GM12892 (cell line): ENCODE measurements at regions not wholly inside any gene's neighbourhood (a gene's known extent, or its start where the extent isn't known, plus 50 kb on each side); places are given as distances from the start of the nearest gene placed in this dataset.
"Not testable (repeated sequence)": the region's sequence is repeated elsewhere in the genome, so short reads cannot be mapped to it uniquely, and the experiment has no call there.

ENCODE experiments used
- DNase-seq: peaks from one replicate; pipeline ENCODE4 v3.0.0; 2011; ENCODE audit not compliant: insufficient read length
- FAIRE-seq: peaks from 2 replicates; lab custom pipeline; 2011; peaks lifted over from hg19 to GRCh38; lab: Jason Lieb, UNC
- POLR2A ChIP-seq: IDR thresholded peaks from 2 replicates; pipeline ENCODE4 v1.6.1; 2011; ENCODE audit warnings: low read depth, low read length, control low read depth
- POLR2AphosphoS5 ChIP-seq: IDR thresholded peaks from 2 replicates; pipeline ENCODE4 v1.6.1; 2011; ENCODE audit warnings: low read depth, low read length, control low read depth
- TAF1 ChIP-seq: IDR thresholded peaks from 2 replicates; pipeline ENCODE4 v1.6.1; 2011; ENCODE audit warnings: low read depth, mild to moderate bottlenecking, control low read depth, low read length, borderline replicate concordance

DNA sequence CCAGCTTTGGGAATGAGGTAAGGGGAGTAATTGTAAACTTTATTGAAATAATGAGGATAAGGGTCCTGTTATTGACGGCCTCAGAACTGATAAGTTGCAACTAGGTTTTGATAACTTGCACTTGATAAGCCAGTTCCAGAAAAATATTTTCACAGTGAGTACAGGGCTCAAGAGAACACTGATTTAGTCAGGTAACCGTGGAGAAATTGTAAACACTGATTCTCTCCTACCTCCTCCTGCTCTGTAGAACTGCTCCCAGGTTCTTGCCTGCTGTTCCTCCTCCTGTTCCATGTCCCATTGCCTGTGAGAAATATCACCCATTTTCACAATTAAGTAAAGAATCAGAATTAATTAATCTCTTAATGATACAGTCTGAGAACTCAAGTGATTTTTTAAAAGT is 55.0 kb upstream of the CXXC4 start:
- TF ChIP-seq TAF1 (no peak), POLR2A (no peak), POLR2AphosphoS5 (no peak)
- FAIRE-seq (no peak), DNase-seq (no peak)

DNA sequence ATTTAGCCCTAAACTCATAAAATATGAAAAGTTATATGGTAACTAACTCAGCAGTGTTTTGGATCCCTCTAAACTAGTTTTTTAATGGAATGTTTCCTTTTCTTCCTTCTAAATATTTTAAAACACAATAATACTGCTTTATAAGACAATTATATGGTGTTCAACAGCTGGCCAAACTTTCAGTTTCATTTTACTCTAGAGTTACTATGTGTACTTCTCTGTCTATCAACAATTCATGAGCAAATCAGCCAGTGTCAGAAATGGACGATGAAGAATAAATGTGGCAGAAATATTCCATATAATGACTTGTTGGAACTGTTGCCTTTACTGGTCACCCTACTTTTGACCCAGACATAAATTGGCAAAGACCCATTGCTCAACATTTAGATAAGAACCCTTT is 64.8 kb upstream of the CXXC4 start:
- TF ChIP-seq TAF1 (no peak), POLR2A (no peak), POLR2AphosphoS5 (no peak)
- FAIRE-seq (no peak), DNase-seq (no peak)

DNA sequence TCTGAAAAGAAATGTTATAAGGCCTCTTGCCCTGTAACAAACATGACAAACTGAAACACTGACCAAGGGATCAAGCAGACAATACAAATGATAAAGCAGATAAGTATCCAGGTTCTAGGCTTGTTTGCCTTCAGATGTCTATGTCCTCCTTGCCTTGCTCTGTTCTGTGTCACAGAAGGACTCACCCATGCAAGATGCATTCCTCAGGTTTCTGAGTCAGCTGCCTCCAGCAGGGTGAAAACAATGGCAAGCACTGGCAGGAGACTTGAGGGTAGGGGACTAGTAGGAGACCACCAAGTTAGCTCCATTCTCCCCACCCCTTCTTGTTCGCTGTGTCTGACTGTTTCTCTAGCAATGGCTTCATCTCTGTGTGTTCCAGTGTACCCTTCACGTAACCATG is 76.6 kb upstream of the CXXC4 start:
- TF ChIP-seq POLR2A (no peak), POLR2AphosphoS5 (no peak), TAF1 (no peak)
- no peak for DNase-seq
- FAIRE-seq = no peak

DNA sequence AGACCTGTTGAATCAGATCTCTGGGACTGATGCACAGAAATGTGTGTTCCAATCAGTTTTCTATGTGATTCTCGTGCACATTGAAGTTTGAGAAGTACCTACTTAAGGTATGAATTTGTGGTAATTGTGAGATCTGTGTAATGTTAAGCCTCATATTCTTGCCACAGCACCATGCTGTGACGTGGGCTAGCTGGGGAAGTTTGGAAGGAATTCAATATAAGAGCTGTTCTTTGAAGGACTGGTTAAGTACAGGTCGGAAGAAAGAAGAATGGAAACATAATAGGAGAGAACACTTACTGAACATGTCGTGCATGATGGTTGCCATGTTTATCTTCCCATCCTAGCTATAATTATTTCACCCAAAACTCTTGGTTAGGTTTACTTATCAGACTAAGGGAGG is 79.7 kb upstream of the CXXC4 start:
- no peak for DNase-seq
- TF ChIP-seq TAF1 (no peak), POLR2A (no peak), POLR2AphosphoS5 (no peak)
- no peak for FAIRE-seq

DNA sequence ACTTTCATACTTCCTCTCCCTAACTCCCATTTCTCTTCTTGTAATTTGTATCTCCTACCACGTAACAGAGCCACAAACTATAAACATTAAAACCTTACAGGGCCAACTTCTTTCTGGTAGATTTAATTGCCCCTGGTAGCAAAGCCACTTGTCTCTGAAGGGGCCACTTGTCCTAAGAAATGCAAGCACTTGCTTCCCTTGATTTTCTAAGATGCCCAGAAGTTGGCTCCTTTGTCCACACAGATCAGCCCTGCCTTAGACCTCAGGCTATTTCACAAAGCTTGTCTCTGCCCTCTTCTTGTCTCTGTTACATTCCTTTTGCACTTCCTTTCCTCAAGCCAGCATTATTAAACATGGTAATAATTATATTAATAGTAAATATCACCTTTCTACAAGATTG is 80.6 kb upstream of the CXXC4 start:
- TF ChIP-seq POLR2AphosphoS5 (no peak), TAF1 (no peak), POLR2A (no peak)
- DNase-seq (no peak), FAIRE-seq (no peak)

DNA sequence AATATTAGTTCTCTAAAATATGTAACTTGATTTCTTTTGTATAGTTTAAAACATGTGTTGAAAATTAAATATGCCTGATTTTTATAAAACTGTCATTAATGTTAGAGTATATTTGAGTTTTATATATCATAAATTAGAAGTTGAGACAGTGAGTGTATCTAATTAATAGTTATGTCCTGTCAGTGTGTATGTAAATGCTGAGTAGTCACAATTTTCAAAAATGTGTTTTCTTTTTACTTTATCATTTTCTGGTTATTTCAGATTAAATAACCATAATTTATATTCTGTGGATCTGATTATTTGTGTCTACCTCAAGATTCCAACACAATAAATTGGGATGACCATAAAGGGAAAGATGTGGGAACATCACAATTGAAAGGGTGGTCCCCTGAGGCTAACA is 82.7 kb upstream of the CXXC4 start:
- FAIRE-seq (no peak), DNase-seq (no peak)
- TF ChIP-seq POLR2AphosphoS5 = no peak
- no peak for TF ChIP-seq POLR2A
- TF ChIP-seq TAF1 = no peak

DNA sequence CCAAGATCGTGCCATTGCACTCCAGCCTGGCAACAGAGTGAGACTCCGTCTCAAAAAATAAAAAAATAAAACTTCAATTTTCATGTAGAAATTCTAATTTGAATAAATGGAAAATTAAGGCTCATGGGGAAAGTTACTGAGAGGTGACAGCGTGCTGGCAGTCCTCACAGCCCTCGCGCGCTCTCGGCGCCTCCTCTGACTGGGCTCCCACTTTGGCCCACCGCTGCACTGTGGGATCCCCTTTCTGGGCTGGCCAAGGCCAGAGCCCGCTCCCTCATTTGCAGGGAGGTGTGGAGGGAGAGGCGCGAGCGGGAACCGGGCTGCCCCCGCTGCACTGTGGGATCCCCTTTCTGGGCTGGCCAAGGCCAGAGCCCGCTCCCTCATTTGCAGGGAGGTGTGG is 86.8 kb upstream of the CXXC4 start:
- not testable (repeated sequence) for DNase-seq

DNA sequence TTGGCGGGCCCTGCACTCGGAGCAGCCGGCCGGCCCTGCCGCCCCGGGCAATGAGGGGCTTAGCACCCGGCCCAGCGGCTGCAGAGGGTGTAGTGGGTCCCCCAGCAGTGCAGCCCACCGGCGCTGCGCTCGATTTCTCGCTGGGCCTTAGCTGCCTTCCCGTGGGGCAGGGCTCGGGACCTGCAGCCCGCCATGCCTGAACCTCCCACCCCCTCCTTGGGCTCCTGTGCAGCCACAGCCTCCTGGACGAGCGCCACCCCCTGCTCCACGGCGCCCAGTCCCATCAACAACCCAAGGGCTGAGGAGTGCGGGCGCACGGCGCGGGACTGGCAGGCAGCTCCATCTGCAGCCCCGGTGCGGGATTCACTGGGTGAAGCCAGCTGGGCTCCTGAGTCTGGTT is 87.4 kb upstream of the CXXC4 start:
- FAIRE-seq, DNase-seq: not testable (repeated sequence)

More for the DNA sequence above, 86.8 kb upstream of the CXXC4 start:
- FAIRE-seq = not testable (repeated sequence)

DNA sequence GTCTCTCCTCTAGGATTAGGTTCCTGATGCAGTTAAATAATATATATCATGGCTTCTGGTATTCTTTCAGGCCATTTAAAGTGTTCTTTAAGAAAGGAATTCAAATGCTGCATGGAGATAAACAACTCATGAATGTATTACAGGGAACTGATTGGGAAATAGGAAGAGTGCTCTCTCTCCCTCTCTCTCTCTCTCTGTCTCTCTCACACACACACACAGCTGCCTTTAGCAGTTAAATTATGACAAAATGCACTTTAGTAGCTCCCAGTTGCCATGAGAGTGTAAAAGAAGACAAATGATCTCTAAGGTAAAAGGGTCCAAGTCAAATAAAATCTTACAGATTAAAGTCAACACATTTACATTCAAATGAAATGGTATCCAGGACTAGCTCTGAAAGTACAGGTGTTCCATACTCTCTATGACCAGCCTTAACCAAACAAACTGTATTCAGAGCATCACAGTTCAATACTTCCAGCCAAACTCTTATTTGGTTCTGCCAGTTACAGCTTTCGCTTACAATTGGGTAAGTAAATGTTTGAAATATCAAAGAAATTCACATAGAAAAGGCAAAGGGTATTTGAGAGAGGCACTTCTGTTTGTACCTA is 94.7 kb upstream of the CXXC4 start:
- no peak for FAIRE-seq
- DNase-seq = no peak
- no peak for TF ChIP-seq POLR2AphosphoS5
- no peak for TF ChIP-seq POLR2A
- TF ChIP-seq TAF1 = no peak

DNA sequence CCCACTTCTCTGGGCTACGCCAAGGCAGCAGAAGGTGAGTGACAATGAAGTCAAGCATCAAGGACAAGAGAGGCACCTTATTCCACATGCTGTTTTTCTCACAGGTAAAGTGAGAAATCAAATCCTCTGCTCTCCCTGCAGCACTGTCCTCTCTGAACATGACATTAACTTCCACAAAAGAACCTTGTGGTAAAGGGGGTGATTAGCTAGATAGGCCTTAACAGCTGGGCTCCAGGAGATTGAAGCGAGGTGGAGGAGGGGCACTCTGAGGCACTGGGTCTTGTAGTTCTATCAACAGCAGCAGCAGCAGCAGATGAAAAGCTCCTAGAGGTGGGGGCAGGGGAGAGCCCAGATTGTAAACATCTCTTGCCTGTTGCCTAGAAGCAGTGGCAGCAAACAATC is 96.8 kb upstream of the CXXC4 start:
- TF ChIP-seq TAF1 = no peak
- no peak for TF ChIP-seq POLR2A
- no peak for TF ChIP-seq POLR2AphosphoS5
- FAIRE-seq = no peak
- no peak for DNase-seq

DNA sequence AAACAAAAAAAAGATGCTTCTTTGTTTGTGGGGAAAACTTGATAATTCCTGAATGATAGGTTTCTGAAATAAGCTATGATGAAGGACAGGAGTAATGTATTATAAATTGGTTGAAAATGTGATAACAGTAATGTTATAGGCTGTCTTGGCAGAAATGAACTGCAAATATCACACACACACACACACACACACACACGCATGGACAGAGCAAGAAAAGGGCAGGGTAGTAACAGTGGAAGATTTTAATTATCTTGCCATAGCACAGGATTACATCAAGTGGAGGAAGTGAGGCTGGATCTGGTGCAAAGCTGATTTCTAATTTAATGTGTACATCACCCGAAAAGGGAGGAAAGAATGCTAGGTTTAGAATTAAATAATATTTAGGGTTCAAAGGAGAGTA is 97.5 kb upstream of the CXXC4 start:
- DNase-seq (no peak), FAIRE-seq (no peak)
- TF ChIP-seq POLR2A (no peak), TAF1 (no peak), POLR2AphosphoS5 (no peak)

DNA sequence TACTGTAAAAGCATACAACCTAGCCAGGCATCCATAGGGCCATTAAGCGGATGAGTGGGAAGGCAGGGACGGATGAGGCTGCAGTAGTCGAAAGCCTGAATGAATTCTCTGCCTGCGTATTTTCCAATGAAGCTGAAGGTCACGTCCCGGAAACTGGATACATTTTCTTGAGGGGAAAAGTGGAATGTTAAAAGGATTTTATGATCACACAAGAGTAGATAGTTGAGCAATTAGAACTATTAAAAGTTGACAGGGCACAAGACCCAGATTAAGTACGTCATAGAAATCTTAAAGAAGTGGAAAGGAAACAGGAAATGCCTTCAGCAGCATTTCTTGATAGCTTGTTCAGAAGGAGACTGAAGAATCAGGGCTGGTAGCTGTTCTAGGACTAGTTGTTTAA is 98.3 kb upstream of the CXXC4 start:
- DNase-seq (no peak), FAIRE-seq (peak; percentile 65)
- TF ChIP-seq POLR2A (no peak), TAF1 (no peak), POLR2AphosphoS5 (no peak)

DNA sequence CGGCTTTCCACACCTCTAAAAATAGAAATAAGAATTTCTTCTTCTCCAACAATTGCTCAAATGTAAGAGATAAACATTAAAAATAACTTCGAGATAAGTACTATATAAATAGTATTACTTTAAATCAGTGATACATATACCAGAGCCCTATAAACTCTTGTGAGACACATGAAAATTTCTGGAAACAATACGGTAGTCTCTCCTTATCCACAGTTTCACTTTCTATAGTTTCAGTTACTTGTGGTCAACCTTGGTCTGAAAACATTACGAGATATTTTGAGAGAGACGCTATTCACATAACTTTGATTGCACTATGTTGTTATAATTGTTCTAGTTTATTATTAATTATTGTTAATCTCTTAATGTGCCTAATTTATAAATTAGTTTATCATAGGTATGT is 101.5 kb upstream of the CXXC4 start:
- DNase-seq (no peak), FAIRE-seq (no peak)
- TF ChIP-seq POLR2A = no peak
- no peak for TF ChIP-seq TAF1
- TF ChIP-seq POLR2AphosphoS5 = no peak

DNA sequence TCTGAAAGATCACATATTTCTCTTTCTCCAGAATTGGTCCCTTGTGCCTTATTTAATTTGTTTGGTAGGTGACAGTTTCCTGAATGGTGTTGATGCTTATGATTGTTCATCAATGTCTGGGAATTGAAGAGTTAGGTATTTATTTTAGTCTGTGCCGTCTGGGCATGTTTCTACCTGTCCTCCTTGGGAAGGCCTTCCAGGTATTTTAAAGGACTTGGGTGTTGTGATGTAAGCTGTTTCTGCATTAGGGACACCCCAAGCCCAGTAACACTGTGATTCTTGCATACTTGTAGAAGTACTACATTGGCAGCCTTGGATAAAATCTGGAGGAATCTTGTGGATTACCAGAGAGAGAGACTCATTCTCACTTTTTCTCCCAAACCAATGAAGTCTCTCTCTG is 120.8 kb upstream of the CXXC4 start:
- DNase-seq (no peak), FAIRE-seq (no peak)
- TF ChIP-seq POLR2A = no peak
- TF ChIP-seq POLR2AphosphoS5 = no peak
- TF ChIP-seq TAF1 = no peak

DNA sequence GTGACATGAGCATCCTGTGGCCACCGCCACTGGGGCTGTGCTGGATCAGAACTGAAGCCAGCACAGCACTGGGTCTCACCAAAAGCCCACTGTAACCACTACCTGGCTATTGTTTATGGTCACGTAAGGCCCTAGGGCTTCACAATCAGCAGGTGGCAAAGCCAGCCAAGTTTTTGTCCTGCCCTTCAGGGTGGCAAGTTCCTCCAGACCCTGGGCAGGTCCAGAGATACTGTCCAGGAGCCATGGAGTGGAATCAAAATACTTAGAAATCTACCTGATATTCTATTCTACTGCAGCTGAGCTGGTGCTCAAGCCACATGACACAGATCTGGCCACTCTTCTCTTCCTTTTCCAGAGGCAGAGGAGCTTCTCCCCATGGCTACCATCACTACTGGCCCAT is 121.2 kb upstream of the CXXC4 start:
- TF ChIP-seq POLR2A (no peak), TAF1 (no peak), POLR2AphosphoS5 (no peak)
- FAIRE-seq = no peak

More for the DNA sequence above, 121.2 kb upstream of the CXXC4 start:
- DNase-seq = no peak
